22Rv1 (cell line): ENCODE measurements at regions not wholly inside any gene's neighbourhood (a gene's known extent, or its start where the extent isn't known, plus 50 kb on each side); places are given as distances from the start of the nearest gene placed in this dataset.

Experiments
- ZFX ChIP-seq: fragments of 450-650 bp; IDR thresholded peaks from 2 replicates; pipeline ENCODE4 v1.6.1; 2017; ENCODE audit warnings: antibody characterized with exemption, borderline replicate concordance
- TF ChIP-seq, protein P1 (sequence below): fragments of 450-650 bp; IDR thresholded peaks from 2 replicates; pipeline ENCODE4 v1.5.1; 2017; ENCODE audit warnings: mild to moderate bottlenecking

- TF ChIP-seq, protein P1, sequence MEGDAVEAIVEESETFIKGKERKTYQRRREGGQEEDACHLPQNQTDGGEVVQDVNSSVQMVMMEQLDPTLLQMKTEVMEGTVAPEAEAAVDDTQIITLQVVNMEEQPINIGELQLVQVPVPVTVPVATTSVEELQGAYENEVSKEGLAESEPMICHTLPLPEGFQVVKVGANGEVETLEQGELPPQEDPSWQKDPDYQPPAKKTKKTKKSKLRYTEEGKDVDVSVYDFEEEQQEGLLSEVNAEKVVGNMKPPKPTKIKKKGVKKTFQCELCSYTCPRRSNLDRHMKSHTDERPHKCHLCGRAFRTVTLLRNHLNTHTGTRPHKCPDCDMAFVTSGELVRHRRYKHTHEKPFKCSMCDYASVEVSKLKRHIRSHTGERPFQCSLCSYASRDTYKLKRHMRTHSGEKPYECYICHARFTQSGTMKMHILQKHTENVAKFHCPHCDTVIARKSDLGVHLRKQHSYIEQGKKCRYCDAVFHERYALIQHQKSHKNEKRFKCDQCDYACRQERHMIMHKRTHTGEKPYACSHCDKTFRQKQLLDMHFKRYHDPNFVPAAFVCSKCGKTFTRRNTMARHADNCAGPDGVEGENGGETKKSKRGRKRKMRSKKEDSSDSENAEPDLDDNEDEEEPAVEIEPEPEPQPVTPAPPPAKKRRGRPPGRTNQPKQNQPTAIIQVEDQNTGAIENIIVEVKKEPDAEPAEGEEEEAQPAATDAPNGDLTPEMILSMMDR = no peak
- TF ChIP-seq ZFX = no peak
Measured at GRCh38 chr13:73996569-73996968, 137.6 kb downstream of the KLF12 start.
